ENCODE measurements at regions not wholly inside any gene's neighbourhood (a gene's known extent, or its start where the extent isn't known, plus 50 kb on each side); places are given as distances from the start of the nearest gene placed in this dataset.

GRCh38 chr3:184506561-184506991 is 55.0 kb upstream of the EPHB3 start:
- Histone ChIP-seq H3K27ac (no peak overlapping the region), H3K36me3 (no peaks in the 10 kb centered on the region), H3K27me3 (replicated peaks; ENCODE audit: insufficient read depth) (no peaks in the 10 kb centered on the region), H3K9me3 (peaks cover 7% of the 10 kb centered on the region), H3K4me1 (ENCODE audit: control insufficient read depth in 1 of 2, low read depth in 2 of 2) (no peaks in the 10 kb centered on the region), H3K4me3 (no peak overlapping the region)
- no peak for ATAC-seq (ENCODE audit: insufficient number of reproducible peaks, low FRiP score, low read depth)
- no peak for TF ChIP-seq CTCF (IDR thresholded peaks at IDR 0.05)
- no peak for DNase-seq (ENCODE audit: low spot score)

- peaks cover 5 to 9% of the 10 kb centered on the region in 2 donors for H3K4me1 ChIP-seq (ENCODE audit: control insufficient read depth in 1 of 2, low read depth in 2 of 2)
- H3K27me3 ChIP-seq (replicated peaks; ENCODE audit: insufficient read depth), result no peaks in the 10 kb centered on the region
- no peak overlapping the region for H3K4me3 ChIP-seq
- DNase-seq (ENCODE audit: low spot score), result no peak
- H3K36me3 ChIP-seq, result no peaks in the 10 kb centered on the region
- no peak for ATAC-seq (ENCODE audit: insufficient number of reproducible peaks, low FRiP score, low read depth)
- H3K9me3 ChIP-seq, result no peaks in the 10 kb centered on the region
- H3K27ac ChIP-seq, result no peak overlapping the region
- TF ChIP-seq CTCF (IDR thresholded peaks at IDR 0.05), result no peak
Measured at GRCh38 chr3:184508938-184509337, 52.6 kb upstream of the EPHB3 start.

- no peak for TF ChIP-seq CTCF (IDR thresholded peaks at IDR 0.05)
- H3K27ac ChIP-seq, result no peak overlapping the region
- H3K4me3 ChIP-seq, result no peak overlapping the region
- no peaks in the 10 kb centered on the region for H3K27me3 ChIP-seq (replicated peaks; ENCODE audit: insufficient read depth)
- ATAC-seq (ENCODE audit: insufficient number of reproducible peaks, low FRiP score, low read depth) (no peak), DNase-seq (ENCODE audit: low spot score) (no peak)
- H3K36me3 ChIP-seq, result no peaks in the 10 kb centered on the region
- no peaks in the 10 kb centered on the region for H3K9me3 ChIP-seq
- H3K4me1 ChIP-seq (ENCODE audit: control insufficient read depth in 1 of 2, low read depth in 2 of 2), result peaks cover 8 to 12% of the 10 kb centered on the region in 2 donors
Measured at GRCh38 chr3:184511741-184512140, 49.8 kb upstream of the EPHB3 start.
